ENCODE measurements at regions not wholly inside any gene's neighbourhood (a gene's known extent, or its start where the extent isn't known, plus 50 kb on each side); places are given as distances from the start of the nearest gene placed in this dataset.

DNA sequence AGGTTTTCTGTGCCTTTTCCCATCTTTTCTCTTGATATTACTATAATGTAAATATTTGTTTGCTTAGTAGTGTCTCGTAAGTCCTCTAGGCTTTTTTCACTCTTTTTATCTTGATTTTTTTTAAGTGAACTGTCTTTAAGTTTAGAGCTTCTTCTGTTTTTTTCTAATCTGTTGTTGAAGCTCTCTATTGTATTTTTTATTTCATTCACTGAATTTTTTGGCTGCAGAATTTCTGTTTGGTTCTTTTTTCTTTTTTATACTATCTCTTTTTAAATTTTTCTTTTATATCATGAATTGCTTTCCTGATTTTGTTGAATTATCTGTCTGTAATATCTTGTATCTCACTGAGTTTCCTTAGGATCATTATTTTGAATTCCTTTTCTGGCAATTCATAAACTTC, 331.8 kb upstream of the RBMS1 start:
- TF ChIP-seq EZH2 (IDR thresholded peaks at IDR 0.05; ENCODE audit: borderline replicate concordance, low read length), result no peak
- TF ChIP-seq, protein P1, sequence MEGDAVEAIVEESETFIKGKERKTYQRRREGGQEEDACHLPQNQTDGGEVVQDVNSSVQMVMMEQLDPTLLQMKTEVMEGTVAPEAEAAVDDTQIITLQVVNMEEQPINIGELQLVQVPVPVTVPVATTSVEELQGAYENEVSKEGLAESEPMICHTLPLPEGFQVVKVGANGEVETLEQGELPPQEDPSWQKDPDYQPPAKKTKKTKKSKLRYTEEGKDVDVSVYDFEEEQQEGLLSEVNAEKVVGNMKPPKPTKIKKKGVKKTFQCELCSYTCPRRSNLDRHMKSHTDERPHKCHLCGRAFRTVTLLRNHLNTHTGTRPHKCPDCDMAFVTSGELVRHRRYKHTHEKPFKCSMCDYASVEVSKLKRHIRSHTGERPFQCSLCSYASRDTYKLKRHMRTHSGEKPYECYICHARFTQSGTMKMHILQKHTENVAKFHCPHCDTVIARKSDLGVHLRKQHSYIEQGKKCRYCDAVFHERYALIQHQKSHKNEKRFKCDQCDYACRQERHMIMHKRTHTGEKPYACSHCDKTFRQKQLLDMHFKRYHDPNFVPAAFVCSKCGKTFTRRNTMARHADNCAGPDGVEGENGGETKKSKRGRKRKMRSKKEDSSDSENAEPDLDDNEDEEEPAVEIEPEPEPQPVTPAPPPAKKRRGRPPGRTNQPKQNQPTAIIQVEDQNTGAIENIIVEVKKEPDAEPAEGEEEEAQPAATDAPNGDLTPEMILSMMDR (IDR thresholded peaks at IDR 0.05; ENCODE audit: low read length), result no peak
